ENCODE measurements at regions not wholly inside any gene's neighbourhood (a gene's known extent, or its start where the extent isn't known, plus 50 kb on each side); places are given as distances from the start of the nearest gene placed in this dataset.
A peak's percentile ranks its signal among the peaks of the same experiment; 100 is the strongest.

- no peak for TF ChIP-seq CTCF (IDR thresholded peaks at IDR 0.05; ENCODE audit: poor library complexity)
- 65% methylated on average over 2 of the region's 2 CpGs for WGBS (ENCODE audit: low lambda C conversion rate, missing lambda C conversion rate)
- no peak overlapping the region for H3K4me2 ChIP-seq
- no peak overlapping the region for H3K27ac ChIP-seq
- peak; percentile 34 for DNase-seq (ENCODE audit: low spot score)
- no peaks in the 10 kb centered on the region for H3K27me3 ChIP-seq
- H3K79me2 ChIP-seq, result no peaks in the 10 kb centered on the region
- no peak overlapping the region for H2AFZ ChIP-seq
- H3K9me3 ChIP-seq (ENCODE audit: low read depth), result no peaks in the 10 kb centered on the region
- peaks cover 8% of the 10 kb centered on the region for H3K4me1 ChIP-seq (ENCODE audit: insufficient read depth)
- no peaks in the 10 kb centered on the region for H3K36me3 ChIP-seq (replicated peaks; ENCODE audit: insufficient read depth, low read depth)
- H3K9me2 ChIP-seq (replicated peaks; ENCODE audit: insufficient read depth), result no peaks in the 10 kb centered on the region
- H3K4me3 ChIP-seq, result no peak overlapping the region
- no peaks in the 10 kb centered on the region for H4K20me1 ChIP-seq (ENCODE audit: insufficient read depth, poor library complexity, severe bottlenecking)
Observed at GRCh38 chr3:30170681-30171438, 435.5 kb upstream of the TGFBR2 start.

GRCh38 chr3:30174357-30174756, 432.0 kb upstream of the TGFBR2 start:
- H2AFZ ChIP-seq, result no peak overlapping the region
- H4K20me1 ChIP-seq (ENCODE audit: insufficient read depth, poor library complexity, severe bottlenecking), result no peaks in the 10 kb centered on the region
- H3K36me3 ChIP-seq (replicated peaks; ENCODE audit: insufficient read depth, low read depth), result no peaks in the 10 kb centered on the region
- no peak overlapping the region for H3K4me3 ChIP-seq
- TF ChIP-seq EZH2phosphoT487 (IDR thresholded peaks at IDR 0.05; ENCODE audit: low read depth, severe bottlenecking, unreplicated experiment), result no peak
- TF ChIP-seq EZH2 (IDR thresholded peaks at IDR 0.05; ENCODE audit: borderline replicate concordance), result no peak
- TF ChIP-seq CTCF (IDR thresholded peaks at IDR 0.05; ENCODE audit: poor library complexity), result no peak
- DNase-seq (ENCODE audit: low spot score), result no peak
- no peak overlapping the region for H3K4me2 ChIP-seq
- no peaks in the 10 kb centered on the region for H3K9me3 ChIP-seq (ENCODE audit: low read depth)
- H3K79me2 ChIP-seq, result no peaks in the 10 kb centered on the region
- peaks cover 8% of the 10 kb centered on the region for H3K4me1 ChIP-seq (ENCODE audit: insufficient read depth)
- no peaks in the 10 kb centered on the region for H3K27me3 ChIP-seq
- no peaks in the 10 kb centered on the region for H3K9me2 ChIP-seq (replicated peaks; ENCODE audit: insufficient read depth)
- no peak overlapping the region for H3K27ac ChIP-seq

GRCh38 chr3:30180310-30181177, 425.9 kb upstream of the TGFBR2 start:
- 85% methylated on average over 4 of the region's 4 CpGs for WGBS (ENCODE audit: low lambda C conversion rate, missing lambda C conversion rate)
- DNase-seq (ENCODE audit: low spot score), result no peak

More at GRCh38 chr3:30180310-30181177, 425.9 kb upstream of the TGFBR2 start:
- H3K4me2 ChIP-seq, result no peak overlapping the region
- H3K4me1 ChIP-seq (ENCODE audit: insufficient read depth), result no peaks in the 10 kb centered on the region
- H4K20me1 ChIP-seq (ENCODE audit: insufficient read depth, poor library complexity, severe bottlenecking), result no peaks in the 10 kb centered on the region
- H3K36me3 ChIP-seq (replicated peaks; ENCODE audit: insufficient read depth, low read depth), result no peaks in the 10 kb centered on the region
- H3K9me3 ChIP-seq (ENCODE audit: low read depth), result no peaks in the 10 kb centered on the region
- TF ChIP-seq CTCF (IDR thresholded peaks at IDR 0.05; ENCODE audit: poor library complexity), result no peak
- no peak for TF ChIP-seq EZH2phosphoT487 (IDR thresholded peaks at IDR 0.05; ENCODE audit: low read depth, severe bottlenecking, unreplicated experiment)
- no peak for TF ChIP-seq EZH2 (IDR thresholded peaks at IDR 0.05; ENCODE audit: borderline replicate concordance)
- no peaks in the 10 kb centered on the region for H3K79me2 ChIP-seq
- no peak overlapping the region for H3K27ac ChIP-seq
- H3K9me2 ChIP-seq (replicated peaks; ENCODE audit: insufficient read depth), result no peaks in the 10 kb centered on the region
- no peak overlapping the region for H2AFZ ChIP-seq
- no peaks in the 10 kb centered on the region for H3K27me3 ChIP-seq
- no peak overlapping the region for H3K4me3 ChIP-seq

All from hepatocyte (in vitro differentiated cells).